OCI-LY7 (cell line): ENCODE measurements at regions not wholly inside any gene's neighbourhood (a gene's known extent, or its start where the extent isn't known, plus 50 kb on each side); places are given as distances from the start of the nearest gene placed in this dataset.

Experiments used
- EZH2phosphoT487 ChIP-seq: fragments of 200-600 bp; sonication (generic); IDR thresholded peaks from 2 replicates; pipeline ENCODE4 v1.6.1; 2018; ENCODE audit warnings: low read depth, borderline replicate concordance, mild to moderate bottlenecking, mixed run types, antibody characterized with exemption, low read length, moderate library complexity, mixed read lengths
- TF ChIP-seq, protein P1 (sequence below): fragments of 200-600 bp; sonication (generic); conservative IDR thresholded peaks from 2 replicates; pipeline ENCODE4 v1.5.1; 2014; ENCODE audit warnings: mild to moderate bottlenecking, antibody characterized with exemption, low read length, moderate library complexity, mixed read lengths

DNA sequence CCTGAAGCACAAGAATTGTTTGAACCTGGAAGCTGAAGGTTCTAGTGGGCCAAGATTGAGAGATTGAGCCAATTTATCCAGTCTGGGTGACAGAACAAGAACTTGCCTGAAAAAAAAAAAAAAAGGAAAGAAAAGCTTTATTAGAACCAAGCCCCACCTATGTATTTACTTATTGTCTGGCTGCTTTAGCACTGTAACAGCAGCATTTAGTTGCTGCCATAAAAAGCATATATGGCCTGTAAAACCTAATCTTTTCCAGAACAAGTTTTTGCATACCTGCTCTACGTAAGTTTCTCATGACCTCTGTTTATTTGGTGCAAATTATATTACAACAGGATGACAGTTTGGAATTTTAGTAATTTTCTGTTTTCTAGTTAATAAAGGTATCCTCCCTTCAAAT lies 1565.6 kb upstream of the LRRTM1 start:
- TF ChIP-seq, protein P1, sequence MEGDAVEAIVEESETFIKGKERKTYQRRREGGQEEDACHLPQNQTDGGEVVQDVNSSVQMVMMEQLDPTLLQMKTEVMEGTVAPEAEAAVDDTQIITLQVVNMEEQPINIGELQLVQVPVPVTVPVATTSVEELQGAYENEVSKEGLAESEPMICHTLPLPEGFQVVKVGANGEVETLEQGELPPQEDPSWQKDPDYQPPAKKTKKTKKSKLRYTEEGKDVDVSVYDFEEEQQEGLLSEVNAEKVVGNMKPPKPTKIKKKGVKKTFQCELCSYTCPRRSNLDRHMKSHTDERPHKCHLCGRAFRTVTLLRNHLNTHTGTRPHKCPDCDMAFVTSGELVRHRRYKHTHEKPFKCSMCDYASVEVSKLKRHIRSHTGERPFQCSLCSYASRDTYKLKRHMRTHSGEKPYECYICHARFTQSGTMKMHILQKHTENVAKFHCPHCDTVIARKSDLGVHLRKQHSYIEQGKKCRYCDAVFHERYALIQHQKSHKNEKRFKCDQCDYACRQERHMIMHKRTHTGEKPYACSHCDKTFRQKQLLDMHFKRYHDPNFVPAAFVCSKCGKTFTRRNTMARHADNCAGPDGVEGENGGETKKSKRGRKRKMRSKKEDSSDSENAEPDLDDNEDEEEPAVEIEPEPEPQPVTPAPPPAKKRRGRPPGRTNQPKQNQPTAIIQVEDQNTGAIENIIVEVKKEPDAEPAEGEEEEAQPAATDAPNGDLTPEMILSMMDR = no peak
- no peak for TF ChIP-seq EZH2phosphoT487
